Transverse colon (tissue), 3 donors: ENCODE measurements at regions not wholly inside any gene's neighbourhood (a gene's known extent, or its start where the extent isn't known, plus 50 kb on each side); places are given as distances from the start of the nearest gene placed in this dataset.

Experiments
- POLR2A ChIP-seq: fragments of 450-650 bp; IDR thresholded peaks from one replicate; pipeline ENCODE4 v1.6.1; 2016; ENCODE audit warnings: antibody characterized with exemption, mild to moderate bottlenecking, moderate library complexity
- TF ChIP-seq, protein P1 (sequence below), 5 experiments: fragments of 200-600 bp in 3 of 5; fragments of 450-650 bp in 2 of 5; sonication (generic) in 3 of 5; IDR thresholded peaks; 1 replicate in 2 of 5; 2 replicates in 3 of 5; pipeline ENCODE4 v1.5.1; 2016 to 2017; ENCODE audit warnings: antibody characterized with exemption in 5 of 5, inconsistent platforms in 3 of 5, mild to moderate bottlenecking in 2 of 5, moderate library complexity in 1 of 5

DNA sequence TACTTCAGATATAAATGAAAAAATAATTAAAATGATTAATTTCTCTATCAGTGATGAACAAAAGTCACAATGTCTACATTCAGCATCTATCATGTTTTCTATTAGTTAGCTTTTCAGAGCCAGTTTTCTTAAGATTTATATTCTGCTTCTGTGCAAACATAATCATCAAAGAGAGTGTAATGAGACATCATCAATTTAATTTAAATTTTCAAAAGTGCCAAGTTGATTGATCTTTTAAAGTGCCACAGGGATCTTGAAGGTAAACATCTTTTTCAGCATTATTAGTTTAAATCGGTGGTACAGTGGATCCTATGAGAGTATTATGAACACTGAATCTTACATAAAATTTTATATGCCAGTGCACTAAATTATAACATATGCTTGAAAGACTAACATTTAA, 1176.1 kb downstream of the PLA2G4A start:
- TF ChIP-seq, protein P1, sequence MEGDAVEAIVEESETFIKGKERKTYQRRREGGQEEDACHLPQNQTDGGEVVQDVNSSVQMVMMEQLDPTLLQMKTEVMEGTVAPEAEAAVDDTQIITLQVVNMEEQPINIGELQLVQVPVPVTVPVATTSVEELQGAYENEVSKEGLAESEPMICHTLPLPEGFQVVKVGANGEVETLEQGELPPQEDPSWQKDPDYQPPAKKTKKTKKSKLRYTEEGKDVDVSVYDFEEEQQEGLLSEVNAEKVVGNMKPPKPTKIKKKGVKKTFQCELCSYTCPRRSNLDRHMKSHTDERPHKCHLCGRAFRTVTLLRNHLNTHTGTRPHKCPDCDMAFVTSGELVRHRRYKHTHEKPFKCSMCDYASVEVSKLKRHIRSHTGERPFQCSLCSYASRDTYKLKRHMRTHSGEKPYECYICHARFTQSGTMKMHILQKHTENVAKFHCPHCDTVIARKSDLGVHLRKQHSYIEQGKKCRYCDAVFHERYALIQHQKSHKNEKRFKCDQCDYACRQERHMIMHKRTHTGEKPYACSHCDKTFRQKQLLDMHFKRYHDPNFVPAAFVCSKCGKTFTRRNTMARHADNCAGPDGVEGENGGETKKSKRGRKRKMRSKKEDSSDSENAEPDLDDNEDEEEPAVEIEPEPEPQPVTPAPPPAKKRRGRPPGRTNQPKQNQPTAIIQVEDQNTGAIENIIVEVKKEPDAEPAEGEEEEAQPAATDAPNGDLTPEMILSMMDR (IDR thresholded peaks at IDR 0.05) = no peak
- no peak for TF ChIP-seq POLR2A
